H9 (cell line): ENCODE measurements at regions not wholly inside any gene's neighbourhood (a gene's known extent, or its start where the extent isn't known, plus 50 kb on each side); places are given as distances from the start of the nearest gene placed in this dataset.

ENCODE experiments used
- DNase-seq: peaks from one replicate; pipeline ENCODE4 v3.0.0-alpha.2; 2017
- H2AFZ ChIP-seq: one replicate; pipeline ENCODE4 v1.6.1; 2013; ENCODE audit warnings: mild to moderate bottlenecking, low read length, control low read depth, moderate library complexity
- H2AK5ac ChIP-seq: 2 replicates; pipeline ENCODE4 v1.6.1; 2013; ENCODE audit warnings: low read length, control low read depth, mixed read lengths; ENCODE audit not compliant: insufficient read length
- H2BK120ac ChIP-seq: one replicate; pipeline ENCODE4 v1.6.1; 2013; ENCODE audit warnings: low read depth, mild to moderate bottlenecking, low read length, control low read depth, inconsistent platforms; ENCODE audit not compliant: poor library complexity, severe bottlenecking
- H2BK12ac ChIP-seq: 2 replicates; pipeline ENCODE4 v1.6.1; 2013; ENCODE audit warnings: low read length, control low read depth, mixed read lengths, low read depth; ENCODE audit not compliant: insufficient read length
- H2BK15ac ChIP-seq: 2 replicates; pipeline ENCODE4 v1.6.1; 2013; ENCODE audit warnings: low read depth, low read length, control low read depth
- H2BK20ac ChIP-seq: one replicate; pipeline ENCODE4 v1.6.1; 2013; ENCODE audit warnings: low read depth, mild to moderate bottlenecking, low read length, control low read depth, inconsistent platforms; ENCODE audit not compliant: poor library complexity, severe bottlenecking
- H2BK5ac ChIP-seq: 2 replicates; pipeline ENCODE4 v1.6.1; 2013; ENCODE audit warnings: low read length, control low read depth, mixed read lengths; ENCODE audit not compliant: insufficient read length
- H3K14ac ChIP-seq: 2 replicates; pipeline ENCODE4 v1.6.1; 2013; ENCODE audit warnings: low read length, control low read depth; ENCODE audit not compliant: insufficient read depth
- H3K18ac ChIP-seq: 2 replicates; pipeline ENCODE4 v1.6.1; 2013; ENCODE audit warnings: low read depth, mild to moderate bottlenecking, mixed read lengths, low read length, control low read depth; ENCODE audit not compliant: insufficient read length
- H3K23ac ChIP-seq: 2 replicates; pipeline ENCODE4 v1.6.1; 2013; ENCODE audit warnings: low read length, control low read depth, mixed read lengths, low read depth; ENCODE audit not compliant: insufficient read length
- H3K23me2 ChIP-seq: 2 replicates; pipeline ENCODE4 v1.6.1; 2013; ENCODE audit warnings: low read depth, mild to moderate bottlenecking, mixed read lengths, low read length, control low read depth; ENCODE audit not compliant: insufficient read length, poor library complexity, severe bottlenecking
- H3K27ac ChIP-seq: 2 replicates; pipeline ENCODE4 v1.5.1; 2013; ENCODE audit warnings: low read length, control low read depth, mixed read lengths, low read depth; ENCODE audit not compliant: insufficient read length
- H3K27me3 ChIP-seq: 2 replicates; pipeline ENCODE4 v1.6.1; 2013; ENCODE audit warnings: low read length, control low read depth, inconsistent platforms; ENCODE audit not compliant: insufficient read depth
- H3K4ac ChIP-seq: 2 replicates; pipeline ENCODE4 v1.6.1; 2013; ENCODE audit warnings: low read depth, mild to moderate bottlenecking, control low read depth, inconsistent platforms, low read length, moderate library complexity
- H3K4me1 ChIP-seq: 2 replicates; pipeline ENCODE4 v1.6.1; 2013; ENCODE audit warnings: low read length, control low read depth, inconsistent platforms; ENCODE audit not compliant: insufficient read depth
- H3K4me2 ChIP-seq: 2 replicates; pipeline ENCODE4 v1.6.1; 2013; ENCODE audit warnings: low read length, control low read depth, mixed read lengths; ENCODE audit not compliant: insufficient read length, insufficient read depth
- H3K56ac ChIP-seq: 2 replicates; pipeline ENCODE4 v1.6.1; 2013; ENCODE audit warnings: low read depth, mild to moderate bottlenecking, mixed read lengths, low read length, control low read depth; ENCODE audit not compliant: insufficient read length
- H3K79me1 ChIP-seq: 2 replicates; pipeline ENCODE4 v1.6.1; 2013; ENCODE audit warnings: low read depth, mild to moderate bottlenecking, moderate library complexity, low read length, control low read depth, inconsistent platforms; ENCODE audit not compliant: insufficient read depth, poor library complexity, severe bottlenecking
- H3K79me2 ChIP-seq: 2 replicates; pipeline ENCODE4 v1.6.1; 2013; ENCODE audit warnings: low read length, control low read depth, inconsistent platforms; ENCODE audit not compliant: insufficient read depth
- H3K9ac ChIP-seq: 2 replicates; pipeline ENCODE4 v1.6.1; 2013; ENCODE audit warnings: low read length, control low read depth, mixed read lengths; ENCODE audit not compliant: insufficient read length; ENCODE audit errors: extremely low read depth
- H3K9me3 ChIP-seq: one replicate; pipeline ENCODE4 v1.6.1; 2013; ENCODE audit warnings: low read depth, low read length, inconsistent platforms; ENCODE audit not compliant: control insufficient read depth
- H3T11ph ChIP-seq: one replicate; pipeline ENCODE4 v1.6.1; 2013; ENCODE audit warnings: mild to moderate bottlenecking, low read length, control low read depth, inconsistent platforms
- H4K20me1 ChIP-seq: one replicate; pipeline ENCODE4 v1.6.1; 2013; ENCODE audit not compliant: control insufficient read depth, insufficient read length, insufficient read depth
- H4K5ac ChIP-seq: 2 replicates; pipeline ENCODE4 v1.6.1; 2013; ENCODE audit warnings: low read depth, mild to moderate bottlenecking, mixed read lengths, low read length, control low read depth; ENCODE audit not compliant: insufficient read length
- H4K8ac ChIP-seq: replicated peaks from 2 replicates; pipeline ENCODE4 v1.6.1; 2013; ENCODE audit warnings: low read length, control low read depth, mixed read lengths, low read depth; ENCODE audit not compliant: insufficient read length
- H4K91ac ChIP-seq: 2 replicates; pipeline ENCODE4 v1.6.1; 2013; ENCODE audit warnings: low read depth, mild to moderate bottlenecking, moderate library complexity, mixed read lengths, low read length, control low read depth; ENCODE audit not compliant: insufficient read length
- H3K27ac Mint-ChIP-seq, 3 experiments: 2 replicates in 2 of 3; 3 replicates in 1 of 3; pipeline ENCODE4 v1.8.0; 2020 to 2021; ENCODE audit warnings: mixed read lengths in 3 of 3, mild to moderate bottlenecking in 1 of 3, moderate library complexity in 1 of 3
- H3K27me3 Mint-ChIP-seq: 2 replicates; pipeline ENCODE4 v1.8.0; 2021; ENCODE audit warnings: low read depth, mild to moderate bottlenecking, moderate library complexity, mixed read lengths
- H3K36me3 Mint-ChIP-seq, 3 experiments: 2 replicates in 2 of 3; 3 replicates in 1 of 3; pipeline ENCODE4 v1.8.0; 2020 to 2021; ENCODE audit warnings: low read depth in 3 of 3, mixed read lengths in 3 of 3; ENCODE audit not compliant: insufficient read depth in 1 of 3
- H3K4me1 Mint-ChIP-seq, 2 experiments: 2 replicates each; pipeline ENCODE4 v1.8.0; 2020; ENCODE audit warnings: mixed read lengths in 2 of 2
- H3K4me3 Mint-ChIP-seq, 2 experiments: 2 replicates in 1 of 2; 3 replicates in 1 of 2; pipeline ENCODE4 v1.8.0; 2020 to 2021; ENCODE audit warnings: mild to moderate bottlenecking in 2 of 2, mixed read lengths in 2 of 2, moderate library complexity in 1 of 2
- H3K9me3 Mint-ChIP-seq, 2 experiments: 2 replicates in 1 of 2; 3 replicates in 1 of 2; pipeline ENCODE4 v1.8.0; 2020; ENCODE audit warnings: mild to moderate bottlenecking in 2 of 2, mixed read lengths in 2 of 2, moderate library complexity in 1 of 2
- WGBS: extraction: QIAGEN DNeasy Blood & Tissue Kit; methylation state at CpG from one replicate; pipeline ENCODE4 v1.1.7; 2013; ENCODE audit warnings: missing lambda C conversion rate, low lambda C conversion rate, mixed read lengths; ENCODE audit not compliant: insufficient read length; ENCODE audit errors: extremely low coverage; 5-methylcytosine and 5-hydroxymethylcytosine counted together
- TF ChIP-seq, protein P1 (sequence below): fragments of 200-600 bp; sonication (generic); conservative IDR thresholded peaks from 3 replicates; pipeline ENCODE4 v1.8.0; 2021; ENCODE audit warnings: antibody characterized with exemption, mild to moderate bottlenecking

DNA sequence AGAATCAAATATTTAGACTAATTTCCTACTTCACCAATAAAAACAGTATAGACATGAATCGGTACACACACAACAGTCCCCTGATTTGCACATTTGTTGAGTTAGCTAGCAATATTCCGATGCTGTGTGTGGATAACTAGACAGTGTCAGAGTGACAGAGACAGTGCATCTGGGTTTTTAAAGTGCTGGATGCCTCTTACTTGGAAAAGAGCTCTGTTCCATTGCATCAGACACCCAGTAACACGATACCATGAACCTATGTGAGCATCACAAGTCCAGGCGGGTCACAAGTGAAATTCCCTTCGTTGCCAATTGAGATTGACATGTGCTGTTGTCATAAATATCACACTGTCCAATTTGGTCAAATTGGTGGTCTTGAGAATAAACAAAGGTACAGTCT is 82.0 kb upstream of the ESRRG start:
- H4K91ac ChIP-seq, result no peak overlapping the region
- no peaks in the 10 kb centered on the region for H3K9me3 ChIP-seq
- H3K79me1 ChIP-seq, result no peaks in the 10 kb centered on the region
- peaks cover 3% of the 10 kb centered on the region; the same call in 1 of the 2 replicates for H3K4me1 ChIP-seq
- no peak overlapping the region for H2BK20ac ChIP-seq
- H3K27ac ChIP-seq, result no peak overlapping the region
- H3K9ac ChIP-seq, result no peak overlapping the region
- no peaks in the 10 kb centered on the region; a peak in 1 of 7 replicates for H3K36me3 Mint-ChIP-seq
- no peaks in the 10 kb centered on the region for H3K9me3 Mint-ChIP-seq
- no peak overlapping the region for H3K23ac ChIP-seq
- no peak overlapping the region for H3K4me2 ChIP-seq
- no peaks in the 10 kb centered on the region for H4K20me1 ChIP-seq
- no peak overlapping the region for H2BK15ac ChIP-seq
- no peak overlapping the region for H3T11ph ChIP-seq
- H3K4me3 Mint-ChIP-seq, result no peak overlapping the region
- H4K8ac ChIP-seq, result no peak overlapping the region
- H2BK120ac ChIP-seq, result no peak overlapping the region
- no CpG with 5 or more reads among the region's 5 CpGs for WGBS
- H3K4ac ChIP-seq, result no peak overlapping the region
- peaks cover 16 to 26% of the 10 kb centered on the region in 2 experiments for H3K4me1 Mint-ChIP-seq
- TF ChIP-seq, protein P1, sequence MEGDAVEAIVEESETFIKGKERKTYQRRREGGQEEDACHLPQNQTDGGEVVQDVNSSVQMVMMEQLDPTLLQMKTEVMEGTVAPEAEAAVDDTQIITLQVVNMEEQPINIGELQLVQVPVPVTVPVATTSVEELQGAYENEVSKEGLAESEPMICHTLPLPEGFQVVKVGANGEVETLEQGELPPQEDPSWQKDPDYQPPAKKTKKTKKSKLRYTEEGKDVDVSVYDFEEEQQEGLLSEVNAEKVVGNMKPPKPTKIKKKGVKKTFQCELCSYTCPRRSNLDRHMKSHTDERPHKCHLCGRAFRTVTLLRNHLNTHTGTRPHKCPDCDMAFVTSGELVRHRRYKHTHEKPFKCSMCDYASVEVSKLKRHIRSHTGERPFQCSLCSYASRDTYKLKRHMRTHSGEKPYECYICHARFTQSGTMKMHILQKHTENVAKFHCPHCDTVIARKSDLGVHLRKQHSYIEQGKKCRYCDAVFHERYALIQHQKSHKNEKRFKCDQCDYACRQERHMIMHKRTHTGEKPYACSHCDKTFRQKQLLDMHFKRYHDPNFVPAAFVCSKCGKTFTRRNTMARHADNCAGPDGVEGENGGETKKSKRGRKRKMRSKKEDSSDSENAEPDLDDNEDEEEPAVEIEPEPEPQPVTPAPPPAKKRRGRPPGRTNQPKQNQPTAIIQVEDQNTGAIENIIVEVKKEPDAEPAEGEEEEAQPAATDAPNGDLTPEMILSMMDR, result no peak
- no peak overlapping the region for H2BK12ac ChIP-seq
- no peak overlapping the region for H4K5ac ChIP-seq
- no peaks in the 10 kb centered on the region for H3K27me3 Mint-ChIP-seq
- no peak overlapping the region for H2AFZ ChIP-seq
- no peak overlapping the region for H3K56ac ChIP-seq
- DNase-seq, result no peak
- no peaks in the 10 kb centered on the region for H3K27me3 ChIP-seq
- H2AK5ac ChIP-seq, result no peak overlapping the region
- no peaks in the 10 kb centered on the region for H3K23me2 ChIP-seq
- H3K79me2 ChIP-seq, result no peaks in the 10 kb centered on the region
- no peak overlapping the region for H3K18ac ChIP-seq
- no peak overlapping the region for H2BK5ac ChIP-seq
- H3K14ac ChIP-seq, result no peak overlapping the region
- 0 out of 7 replicates have a peak overlapping the region, but pooled peaks of 1 of the 3 experiments have one; percentile 30 for H3K27ac Mint-ChIP-seq
